ENCODE measurements at regions not wholly inside any gene's neighbourhood (a gene's known extent, or its start where the extent isn't known, plus 50 kb on each side); places are given as distances from the start of the nearest gene placed in this dataset.
A peak's percentile ranks its signal among the peaks of the same experiment; 100 is the strongest.

DNA sequence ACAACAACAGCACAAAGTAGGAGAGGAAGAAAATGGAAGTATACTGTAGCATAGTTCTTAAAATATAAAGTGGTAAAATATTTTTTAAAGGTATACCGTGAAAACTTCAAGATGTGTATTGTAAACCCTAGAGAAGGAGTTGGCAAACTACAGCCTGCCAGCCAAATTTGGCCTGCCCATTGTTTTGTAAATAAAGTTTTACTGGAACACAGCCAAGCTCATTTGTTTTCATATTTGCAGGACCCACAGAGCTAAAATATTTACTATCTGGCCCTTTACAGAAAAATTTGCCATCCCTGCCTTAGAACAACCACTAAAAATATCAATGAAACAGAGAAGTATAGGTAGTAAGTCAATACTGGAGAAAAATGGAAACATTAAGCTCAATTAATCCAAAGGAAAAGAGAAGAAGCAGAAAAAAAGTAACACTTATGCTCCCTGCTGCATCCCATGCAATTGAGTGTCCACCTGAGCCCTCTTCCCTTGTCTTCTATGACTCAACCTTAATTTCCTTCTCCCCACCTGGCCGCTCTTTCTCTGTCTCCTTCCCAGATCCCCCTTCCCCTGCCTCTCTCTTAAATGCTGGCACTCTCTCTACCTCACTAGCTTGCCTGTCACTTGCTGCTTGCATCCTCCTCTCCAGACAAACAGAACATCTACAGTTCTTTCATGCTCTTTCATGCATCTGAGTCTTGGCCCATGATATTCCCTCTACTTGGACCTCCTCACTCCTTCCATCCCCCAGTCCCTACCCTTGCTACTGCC is 50.6 kb upstream of the FER start:
- DNase-seq (ENCODE audit: low read depth), result no peak
- no peak for TF ChIP-seq CTCF (IDR thresholded peaks at IDR 0.05; ENCODE audit: insufficient read depth, low read depth, low read length, missing control alignments)
- H3K4me3 ChIP-seq (ENCODE audit: low read length), result no peak overlapping the region

DNA sequence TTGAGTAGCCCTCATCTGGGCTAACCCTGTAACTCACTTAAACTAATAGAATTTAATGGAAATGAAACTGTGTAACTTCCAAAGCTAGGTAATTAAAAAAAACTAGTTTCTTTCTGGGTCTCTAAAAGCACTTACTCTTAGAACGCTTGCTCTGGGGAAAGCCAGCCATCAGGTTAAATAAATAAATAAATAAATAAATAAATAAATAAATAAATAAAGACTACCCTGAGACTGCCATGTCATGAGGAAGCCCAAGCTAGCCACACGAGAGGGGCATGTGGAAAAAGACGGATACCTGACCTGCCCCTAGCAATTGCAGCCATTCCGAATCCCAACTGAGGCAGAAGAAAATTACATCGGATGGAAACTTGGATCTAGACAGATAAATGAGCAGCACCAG is 51.3 kb upstream of the FER start:
- TF ChIP-seq CTCF (IDR thresholded peaks at IDR 0.05; ENCODE audit: insufficient read depth, low read depth, low read length, missing control alignments), result no peak

DNA sequence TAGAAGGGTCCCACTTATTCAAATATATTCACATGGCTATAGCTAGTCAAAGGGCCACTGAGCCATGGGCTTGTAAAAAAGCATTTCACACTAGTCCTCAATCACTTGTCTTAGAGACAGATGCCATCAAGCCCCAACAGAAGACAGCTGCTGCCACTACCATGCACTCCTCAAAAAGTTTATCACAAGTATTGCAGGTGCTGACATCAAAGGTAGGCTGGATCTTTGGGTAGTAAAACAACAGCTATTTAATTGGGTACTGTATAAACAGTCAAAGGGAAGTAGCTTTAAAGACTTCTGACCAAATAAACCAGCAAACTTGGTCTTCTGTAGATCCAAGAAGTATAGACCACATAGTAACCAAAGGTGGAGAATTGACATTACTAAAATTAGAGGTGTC is 59.2 kb upstream of the FER start:
- DNase-seq (ENCODE audit: low read depth), result no peak
- no peak for TF ChIP-seq CTCF (IDR thresholded peaks at IDR 0.05; ENCODE audit: insufficient read depth, low read depth, low read length, missing control alignments)
- no peak overlapping the region for H3K4me3 ChIP-seq (ENCODE audit: low read length)

More for the DNA sequence above, 51.3 kb upstream of the FER start:
- no peak for DNase-seq (ENCODE audit: low read depth)
- H3K4me3 ChIP-seq (ENCODE audit: low read length), result no peak overlapping the region

- H3K4me3 ChIP-seq (ENCODE audit: low read length), result no peak overlapping the region
- TF ChIP-seq CTCF (IDR thresholded peaks at IDR 0.05; ENCODE audit: insufficient read depth, low read depth, low read length, missing control alignments), result no peak
- DNase-seq (ENCODE audit: low read depth), result no peak
Measured at GRCh38 chr5:108687595-108688200, 60.0 kb upstream of the FER start.

- TF ChIP-seq CTCF (IDR thresholded peaks at IDR 0.05; ENCODE audit: insufficient read depth, low read depth, low read length, missing control alignments), result no peak
Measured at GRCh38 chr5:108686676-108687075, 61.0 kb upstream of the FER start.

GRCh38 chr5:108685448-108686216 is 62.1 kb upstream of the FER start:
- H3K4me3 ChIP-seq (ENCODE audit: low read length), result peak overlapping the region; percentile 20
- DNase-seq (ENCODE audit: low read depth), result peak; percentile 42

More at GRCh38 chr5:108686676-108687075, 61.0 kb upstream of the FER start:
- no peak for DNase-seq (ENCODE audit: low read depth)
- H3K4me3 ChIP-seq (ENCODE audit: low read length), result no peak overlapping the region
